ENCODE measurements at regions not wholly inside any gene's neighbourhood (a gene's known extent, or its start where the extent isn't known, plus 50 kb on each side); places are given as distances from the start of the nearest gene placed in this dataset.
"Not testable (repeated sequence)": the region's sequence is repeated elsewhere in the genome, so short reads cannot be mapped to it uniquely, and the experiment has no call there.

- no peak for DNase-seq
Measured at GRCh38 chr14:38696925-38697324, 406.1 kb downstream of the SEC23A start.

- no peak for DNase-seq
Measured at GRCh38 chr14:38693423-38693822, 409.6 kb downstream of the SEC23A start.

GRCh38 chr14:38669027-38669426 is 413.1 kb upstream of the CLEC14A start:
- DNase-seq, result no peak

- DNase-seq, result no peak
Measured at GRCh38 chr14:38663382-38663781, 407.5 kb upstream of the CLEC14A start.

- DNase-seq, result no peak
Measured at GRCh38 chr14:38662781-38663180, 406.9 kb upstream of the CLEC14A start.

GRCh38 chr14:38646391-38646790 is 390.5 kb upstream of the CLEC14A start:
- no peak for DNase-seq

GRCh38 chr14:38634913-38635312 is 379.0 kb upstream of the CLEC14A start:
- not testable (repeated sequence) for DNase-seq

GRCh38 chr14:38629412-38629811 is 373.5 kb upstream of the CLEC14A start:
- no peak for DNase-seq

GRCh38 chr14:38627163-38627562 is 371.3 kb upstream of the CLEC14A start:
- no peak for DNase-seq

- no peak for DNase-seq
Measured at GRCh38 chr14:38623661-38624060, 367.8 kb upstream of the CLEC14A start.

- DNase-seq, result no peak
Measured at GRCh38 chr14:38618514-38618913, 362.6 kb upstream of the CLEC14A start.

GRCh38 chr14:38616959-38617358 is 361.1 kb upstream of the CLEC14A start:
- peak; percentile 31 for DNase-seq

GRCh38 chr14:38611928-38612327 is 356.0 kb upstream of the CLEC14A start:
- DNase-seq, result no peak

- no peak for DNase-seq
Measured at GRCh38 chr14:38608244-38608643, 352.4 kb upstream of the CLEC14A start.

- DNase-seq, result no peak
Measured at GRCh38 chr14:38605193-38606114, 349.6 kb upstream of the CLEC14A start.

GRCh38 chr14:38600572-38600971 is 344.7 kb upstream of the CLEC14A start:
- DNase-seq, result not testable (repeated sequence)

- DNase-seq, result no peak
Measured at GRCh38 chr14:38593476-38593875, 337.6 kb upstream of the CLEC14A start.

GRCh38 chr14:38592764-38593442 is 337.0 kb upstream of the CLEC14A start:
- no peak for DNase-seq

- no peak for DNase-seq
Measured at GRCh38 chr14:38589747-38590350, 334.0 kb upstream of the CLEC14A start.

- no peak for DNase-seq
Measured at GRCh38 chr14:38583471-38583870, 327.6 kb upstream of the CLEC14A start.

- no peak for DNase-seq
Measured at GRCh38 chr14:38578278-38578681, 322.4 kb upstream of the CLEC14A start.

GRCh38 chr14:38567703-38568102 is 311.8 kb upstream of the CLEC14A start:
- no peak for DNase-seq

- DNase-seq, result no peak
Measured at GRCh38 chr14:38561657-38562056, 305.8 kb upstream of the CLEC14A start.

Measured in hindlimb muscle (tissue), 1 donor.